ENCODE measurements at regions not wholly inside any gene's neighbourhood (a gene's known extent, or its start where the extent isn't known, plus 50 kb on each side); places are given as distances from the start of the nearest gene placed in this dataset.

- DNase-seq (ENCODE audit: low spot score), result no peak
- Histone ChIP-seq H3K4me2 (no peak overlapping the region), H3K9me3 (ENCODE audit: low read depth) (no peaks in the 10 kb centered on the region), H3K36me3 (replicated peaks; ENCODE audit: insufficient read depth, low read depth) (no peaks in the 10 kb centered on the region), H2AFZ (no peak overlapping the region), H3K4me3 (no peak overlapping the region), H3K27me3 (no peaks in the 10 kb centered on the region), H3K27ac (no peak overlapping the region), H3K4me1 (ENCODE audit: insufficient read depth) (peaks cover 7% of the 10 kb centered on the region), H3K9me2 (replicated peaks; ENCODE audit: insufficient read depth) (no peaks in the 10 kb centered on the region), H4K20me1 (ENCODE audit: insufficient read depth, poor library complexity, severe bottlenecking) (no peaks in the 10 kb centered on the region), H3K79me2 (no peaks in the 10 kb centered on the region)
- TF ChIP-seq CTCF (IDR thresholded peaks at IDR 0.05; ENCODE audit: poor library complexity) (no peak), EZH2 (IDR thresholded peaks at IDR 0.05; ENCODE audit: borderline replicate concordance) (no peak), EZH2phosphoT487 (IDR thresholded peaks at IDR 0.05; ENCODE audit: low read depth, severe bottlenecking, unreplicated experiment) (no peak)
- WGBS (ENCODE audit: low lambda C conversion rate, missing lambda C conversion rate), result 89% methylated on average over 3 of the region's 3 CpGs
Measured at GRCh38 chr12:115075552-115076170, 391.7 kb upstream of the TBX3 start.

- Histone ChIP-seq H3K9me3 (ENCODE audit: low read depth) (no peaks in the 10 kb centered on the region), H3K4me1 (ENCODE audit: insufficient read depth) (peaks cover 7% of the 10 kb centered on the region), H4K20me1 (ENCODE audit: insufficient read depth, poor library complexity, severe bottlenecking) (no peaks in the 10 kb centered on the region), H2AFZ (no peak overlapping the region), H3K4me2 (no peak overlapping the region), H3K79me2 (no peaks in the 10 kb centered on the region), H3K4me3 (no peak overlapping the region), H3K27me3 (no peaks in the 10 kb centered on the region), H3K27ac (no peak overlapping the region), H3K36me3 (replicated peaks; ENCODE audit: insufficient read depth, low read depth) (no peaks in the 10 kb centered on the region), H3K9me2 (replicated peaks; ENCODE audit: insufficient read depth) (no peaks in the 10 kb centered on the region)
- TF ChIP-seq EZH2phosphoT487 (IDR thresholded peaks at IDR 0.05; ENCODE audit: low read depth, severe bottlenecking, unreplicated experiment) (no peak), CTCF (IDR thresholded peaks at IDR 0.05; ENCODE audit: poor library complexity) (no peak), EZH2 (IDR thresholded peaks at IDR 0.05; ENCODE audit: borderline replicate concordance) (no peak)
- WGBS (ENCODE audit: low lambda C conversion rate, missing lambda C conversion rate), result 94% methylated on average over 5 of the region's 5 CpGs
- DNase-seq (ENCODE audit: low spot score), result no peak
Measured at GRCh38 chr12:115074617-115075016, 390.6 kb upstream of the TBX3 start.

GRCh38 chr12:115072712-115073111, 388.7 kb upstream of the TBX3 start:
- H3K79me2 ChIP-seq, result no peaks in the 10 kb centered on the region
- no peak overlapping the region for H3K4me3 ChIP-seq
- H3K36me3 ChIP-seq (replicated peaks; ENCODE audit: insufficient read depth, low read depth), result no peaks in the 10 kb centered on the region
- no peaks in the 10 kb centered on the region for H4K20me1 ChIP-seq (ENCODE audit: insufficient read depth, poor library complexity, severe bottlenecking)
- H2AFZ ChIP-seq, result no peak overlapping the region
- WGBS (ENCODE audit: low lambda C conversion rate, missing lambda C conversion rate), result 25% methylated on average over 10 of the region's 10 CpGs
- peak overlapping the region; percentile 7 for H3K27ac ChIP-seq
- no peaks in the 10 kb centered on the region for H3K27me3 ChIP-seq
- TF ChIP-seq EZH2 (IDR thresholded peaks at IDR 0.05; ENCODE audit: borderline replicate concordance) (no peak), EZH2phosphoT487 (IDR thresholded peaks at IDR 0.05; ENCODE audit: low read depth, severe bottlenecking, unreplicated experiment) (no peak), CTCF (IDR thresholded peaks at IDR 0.05; ENCODE audit: poor library complexity) (no peak)
- H3K4me1 ChIP-seq (ENCODE audit: insufficient read depth), result peaks cover 7% of the 10 kb centered on the region
- DNase-seq (ENCODE audit: low spot score), result peak; percentile 19
- peak overlapping the region; percentile 6 for H3K4me2 ChIP-seq
- no peaks in the 10 kb centered on the region for H3K9me2 ChIP-seq (replicated peaks; ENCODE audit: insufficient read depth)
- no peaks in the 10 kb centered on the region for H3K9me3 ChIP-seq (ENCODE audit: low read depth)

Measured in hepatocyte (in vitro differentiated cells).